Dermis microvascular lymphatic vessel endothelial cell (primary cell): ENCODE measurements at regions not wholly inside any gene's neighbourhood (a gene's known extent, or its start where the extent isn't known, plus 50 kb on each side); places are given as distances from the start of the nearest gene placed in this dataset.

Experiments used
- DNase-seq, 2 donors: peaks; one replicate each; pipeline versions ENCODE4 v3.0.0 to v3.0.0-alpha.2; 2010; ENCODE audit warnings: low read depth in 2 of 2

DNA sequence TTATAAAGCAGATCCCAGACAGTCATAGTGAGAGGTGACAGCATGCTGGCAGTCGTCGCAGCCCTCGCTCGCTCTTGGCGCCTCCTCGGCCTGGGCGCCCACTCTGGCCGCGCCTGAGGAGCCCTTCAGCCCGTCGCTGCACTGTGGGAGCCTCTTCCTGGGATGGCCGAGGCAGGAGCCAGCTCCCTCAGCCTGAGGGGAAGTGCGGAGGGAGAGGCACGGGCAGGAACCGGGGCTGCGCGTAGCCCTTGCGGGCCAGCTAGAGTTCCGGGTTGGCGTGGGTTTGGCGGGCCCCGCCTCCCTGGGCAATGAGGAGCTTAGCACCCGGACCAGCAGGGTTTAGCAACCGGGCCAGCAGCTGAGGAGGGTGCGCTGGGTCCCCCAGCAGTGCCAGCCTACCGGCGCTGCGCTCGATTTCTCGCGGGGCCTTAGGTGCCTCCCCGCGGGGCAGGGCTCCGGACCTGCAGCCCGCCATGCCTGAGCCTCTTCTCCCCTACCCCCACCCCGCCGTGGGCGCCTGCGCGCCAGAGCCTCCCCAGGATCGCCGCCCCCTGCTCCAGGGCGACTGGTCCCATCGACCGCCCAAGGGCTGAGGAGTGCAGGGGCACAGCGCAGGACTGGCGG is 451.2 kb upstream of the DCN start:
- DNase-seq, result no peak

DNA sequence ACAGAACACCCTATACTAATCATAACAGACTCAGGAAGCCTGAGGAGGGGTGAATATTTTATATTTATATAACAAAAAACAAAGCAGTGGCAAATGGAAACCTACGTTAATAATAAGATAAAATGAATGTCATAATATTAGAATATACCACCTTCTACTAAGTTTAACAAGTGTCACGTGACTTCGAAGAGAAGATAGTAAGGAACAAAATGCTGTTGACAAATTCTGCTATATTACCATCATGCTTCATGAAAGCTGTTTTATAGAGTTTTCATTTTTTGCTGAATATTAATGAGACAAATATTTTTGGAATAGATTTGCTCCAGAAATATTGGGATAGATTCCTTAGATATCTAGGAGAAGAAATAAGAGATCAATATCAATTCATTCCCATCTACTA is 450.6 kb upstream of the DCN start:
- no peak for DNase-seq

DNA sequence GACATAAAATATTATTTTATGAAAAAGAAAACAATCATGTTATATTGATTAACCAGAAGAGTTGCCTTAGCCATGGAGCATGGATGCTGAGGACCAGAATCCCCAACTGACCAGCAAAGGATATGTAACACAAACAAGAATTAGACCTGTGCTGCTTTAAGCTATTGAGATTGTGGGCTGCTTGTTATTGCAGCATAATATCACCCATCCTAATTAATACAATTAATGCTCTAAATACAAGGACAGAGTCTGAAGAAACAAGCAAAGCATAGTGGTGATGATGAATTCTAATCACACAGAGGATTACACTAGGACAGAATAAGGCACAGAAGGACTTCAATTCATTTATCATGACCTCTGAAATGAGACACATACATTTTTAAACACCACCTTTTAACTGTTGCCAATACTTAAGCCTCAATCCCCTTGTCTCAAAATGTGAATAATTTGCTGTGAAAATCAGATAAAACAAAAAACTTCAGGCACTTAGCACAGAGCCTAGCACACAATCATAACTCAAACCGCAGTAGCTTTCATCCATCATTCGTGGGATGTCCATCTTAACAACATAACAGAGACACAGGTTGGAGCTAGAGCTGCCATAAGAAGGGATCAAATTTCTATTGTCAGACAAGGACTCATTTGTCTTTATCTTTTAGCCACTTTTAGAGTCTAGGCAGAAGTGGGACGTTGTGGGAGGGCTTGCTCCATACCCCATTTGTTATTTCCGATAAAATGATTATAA is 449.6 kb upstream of the DCN start:
- DNase-seq, result no peak

DNA sequence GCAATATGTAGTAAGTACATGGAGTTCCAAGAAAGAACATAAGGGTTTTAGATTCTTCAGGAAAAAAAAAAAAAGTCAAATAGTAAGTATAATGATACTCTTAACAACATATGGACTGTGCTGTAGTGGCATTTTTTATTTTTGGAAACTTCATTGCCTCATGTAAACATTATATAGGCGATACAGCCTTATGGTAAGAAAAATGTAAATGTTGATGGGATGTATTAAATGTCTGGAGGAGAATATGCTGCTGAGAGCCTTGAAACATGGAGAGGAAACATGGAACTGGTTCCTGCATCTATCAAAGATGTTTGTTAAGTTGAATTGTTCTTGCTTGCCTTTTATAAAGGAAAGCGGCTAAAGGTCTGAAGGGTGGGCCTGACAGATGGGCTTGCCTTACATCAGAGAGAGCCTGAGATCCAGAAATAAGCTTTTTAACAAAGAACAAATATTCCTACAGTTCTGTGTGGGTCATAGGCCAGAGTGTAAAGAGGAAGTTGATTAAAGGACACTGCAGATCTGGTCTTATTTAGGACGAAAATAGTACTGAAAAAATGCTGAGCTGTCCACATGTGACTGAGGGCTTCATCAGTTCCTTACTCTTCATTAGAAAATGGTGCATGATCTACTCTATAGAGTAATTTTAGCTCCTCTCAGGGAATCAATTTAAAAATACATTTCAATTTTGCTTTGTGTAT is 448.1 kb upstream of the DCN start:
- DNase-seq, result no peak

DNA sequence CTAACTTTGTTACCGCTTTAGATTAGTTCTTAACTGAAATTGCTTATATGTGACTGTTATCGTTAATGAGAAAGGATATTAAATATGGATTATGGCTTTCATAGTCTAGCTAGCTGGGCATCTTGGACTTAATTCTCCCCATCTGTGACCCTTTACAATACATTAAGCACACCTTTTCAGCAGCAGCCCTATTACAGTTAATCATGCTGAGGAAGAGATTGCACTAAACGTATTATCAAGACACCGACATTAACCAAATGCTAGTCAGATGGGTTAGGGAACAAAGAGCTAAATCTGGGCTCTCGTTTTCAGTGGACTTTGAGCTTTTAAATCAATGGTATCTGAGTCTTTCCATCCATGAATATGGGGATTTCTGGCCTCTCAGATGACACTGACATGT is 447.5 kb upstream of the DCN start:
- DNase-seq, result no peak

DNA sequence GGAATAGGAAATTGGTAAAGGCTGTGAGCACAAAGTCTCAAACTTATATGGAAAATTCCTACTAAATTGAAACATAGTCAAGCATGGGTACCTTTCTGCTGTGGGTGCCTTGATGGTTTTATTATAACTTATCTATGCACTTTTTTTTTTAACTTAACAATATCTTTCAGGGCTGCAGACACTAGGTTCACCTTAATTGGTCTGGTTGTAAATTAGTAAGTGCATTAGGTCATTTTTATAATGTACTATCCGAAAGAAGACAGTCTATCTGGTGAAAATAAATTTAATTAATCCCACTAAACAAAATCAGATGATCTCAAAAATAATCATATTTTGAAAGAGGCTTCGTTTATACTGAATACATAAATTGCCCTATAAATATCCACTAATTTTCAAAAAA is 446.8 kb upstream of the DCN start:
- DNase-seq, result no peak

DNA sequence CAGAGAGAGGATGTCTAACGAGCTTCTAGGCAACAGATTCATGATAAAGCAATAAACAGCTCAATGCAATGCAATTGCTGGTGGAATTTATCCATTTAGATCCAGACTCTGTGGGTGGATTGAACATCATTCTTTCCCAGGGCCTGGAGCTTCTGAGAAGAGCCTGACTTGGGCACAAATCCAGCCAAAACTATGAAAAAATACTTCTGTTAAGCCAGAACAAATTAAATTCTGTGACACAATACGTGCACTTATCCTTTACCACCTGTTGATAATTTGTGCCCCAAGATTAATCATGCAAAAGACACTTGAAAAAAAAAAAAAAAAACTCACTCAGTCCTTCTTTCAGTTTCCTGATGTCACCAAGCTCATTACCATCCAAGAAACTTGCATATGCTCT is 446.0 kb upstream of the DCN start:
- DNase-seq, result no peak

DNA sequence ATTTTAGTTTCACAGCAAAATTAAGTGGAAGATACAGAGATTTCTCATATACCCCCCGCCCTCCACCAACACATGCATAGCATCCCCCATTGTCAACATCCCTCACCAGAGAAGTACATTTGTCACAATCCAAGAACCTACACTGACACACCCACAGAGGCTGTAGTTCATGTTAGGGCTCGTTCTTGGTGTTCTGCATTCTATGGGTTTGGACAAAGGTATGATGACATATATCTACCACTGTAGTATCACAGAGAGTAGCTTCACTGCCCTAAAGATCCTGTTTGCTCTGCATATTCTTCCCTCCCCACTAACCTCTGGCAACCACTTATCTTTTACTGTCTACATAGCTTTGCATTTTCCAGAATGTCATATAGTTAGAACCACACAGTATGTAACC is 444.6 kb upstream of the DCN start:
- no peak for DNase-seq

DNA sequence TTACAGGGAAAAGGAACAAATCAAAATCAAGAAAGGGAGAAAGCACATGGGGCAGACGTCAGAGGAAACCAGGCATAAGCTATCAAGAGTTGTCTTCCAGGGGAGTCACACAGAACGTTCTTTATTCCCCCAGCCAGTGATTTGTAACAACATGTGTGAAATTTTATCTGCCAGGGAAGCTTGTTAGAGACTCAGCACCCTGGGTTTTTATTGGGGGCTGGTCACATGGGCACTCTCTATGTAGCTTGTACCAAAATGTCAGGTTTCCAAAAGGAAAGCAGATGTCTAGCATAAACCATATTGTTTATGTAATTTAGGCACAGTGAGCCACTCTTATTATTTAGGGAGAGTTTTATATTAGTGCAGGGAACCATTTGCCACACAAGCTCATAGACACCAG is 440.4 kb upstream of the DCN start:
- DNase-seq, result no peak

DNA sequence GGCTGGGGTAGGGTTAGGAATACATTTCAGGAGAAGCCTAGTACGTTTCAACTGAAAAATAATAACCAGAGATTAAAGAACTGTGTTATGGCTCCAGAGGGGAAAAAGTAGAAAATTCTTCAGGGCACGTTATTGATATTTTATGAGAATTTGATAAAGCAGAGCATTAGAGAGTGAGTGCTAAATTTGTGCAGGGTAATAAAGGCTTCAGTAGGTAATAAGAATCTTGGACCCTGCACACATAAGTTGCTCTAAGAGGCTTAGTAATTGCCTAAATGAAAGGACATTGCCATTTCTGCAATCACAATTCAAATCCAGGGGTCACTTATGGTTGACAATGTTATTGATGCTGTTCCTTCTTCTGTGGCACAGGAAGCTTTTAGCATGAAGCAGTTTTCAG is 439.4 kb upstream of the DCN start:
- peak; percentile 7 to 17 for DNase-seq

DNA sequence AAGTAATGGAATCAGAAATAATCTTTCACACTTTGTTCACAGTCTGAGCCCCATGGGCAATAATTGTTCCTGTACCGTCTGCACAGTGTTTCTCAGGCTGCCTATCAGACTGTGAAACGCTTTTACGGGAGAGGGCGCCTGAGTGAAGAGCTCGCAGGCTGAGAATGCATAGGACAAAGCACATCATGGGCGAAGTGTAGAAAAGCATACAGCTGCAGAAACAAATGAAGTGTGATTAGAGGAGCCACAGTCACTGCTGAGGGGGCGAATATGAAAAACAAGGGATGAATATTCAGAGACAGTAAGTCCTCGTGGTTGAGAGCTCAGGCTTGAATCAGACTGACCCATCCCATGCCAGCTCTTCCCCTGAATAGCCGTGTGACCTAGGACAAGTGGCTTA is 438.4 kb upstream of the DCN start:
- DNase-seq, result no peak

DNA sequence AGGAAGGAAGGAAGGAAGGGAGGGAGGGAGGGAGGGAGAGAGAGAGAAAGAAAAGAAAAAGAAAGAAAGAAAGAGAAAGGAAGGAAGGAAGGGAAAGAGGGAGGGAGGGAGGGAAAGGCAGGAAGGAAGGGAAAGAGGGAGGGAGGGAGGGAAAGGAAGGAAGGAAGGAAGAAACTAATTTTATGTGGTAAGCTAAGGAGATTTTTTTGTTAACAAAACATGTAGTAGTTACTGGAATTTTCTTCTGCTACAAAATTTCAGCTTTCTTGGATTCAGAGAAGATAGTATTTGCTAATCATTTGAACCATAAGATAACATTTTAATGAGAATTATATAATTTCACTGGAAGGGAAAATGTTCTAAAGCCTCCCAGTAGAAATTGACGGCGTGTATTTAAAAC is 437.8 kb upstream of the DCN start:
- DNase-seq, result no peak

DNA sequence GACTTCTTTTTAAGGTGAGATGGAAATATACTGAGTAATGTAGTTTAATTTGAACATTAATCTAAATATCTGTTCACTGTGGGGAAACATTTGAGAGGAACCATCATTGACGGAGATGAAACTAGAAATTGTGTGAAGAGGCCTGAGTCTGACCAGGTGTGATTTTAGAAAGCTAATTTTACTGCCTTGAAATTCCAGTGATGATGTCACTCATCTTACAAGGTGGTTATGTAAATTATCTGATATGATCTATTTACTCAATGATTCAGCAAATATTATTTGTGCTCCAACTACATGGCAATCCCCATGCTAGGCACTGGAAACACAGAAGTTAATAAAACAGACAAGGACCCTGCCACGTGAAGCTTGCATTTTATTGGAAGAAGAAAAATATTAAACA is 435.7 kb upstream of the DCN start:
- no peak for DNase-seq

DNA sequence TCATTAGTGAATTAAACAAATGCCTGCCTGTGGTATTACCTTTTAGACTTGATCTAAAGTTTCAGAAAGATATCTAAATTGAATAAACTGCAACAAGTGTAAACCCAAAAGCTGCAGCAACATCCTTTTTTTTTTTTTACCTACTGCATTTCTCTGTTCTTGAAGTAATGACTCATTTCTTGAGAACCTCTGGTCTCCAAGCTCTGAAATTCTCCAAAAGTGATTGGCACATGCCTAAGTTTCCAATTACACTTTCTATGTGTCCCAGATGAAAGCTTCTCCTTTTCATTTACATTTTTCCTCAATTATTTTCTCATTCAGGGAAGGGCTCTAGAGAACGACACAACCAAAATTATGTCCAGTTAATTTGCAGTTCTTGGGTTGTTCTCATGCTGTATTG is 435.2 kb upstream of the DCN start:
- no peak for DNase-seq

DNA sequence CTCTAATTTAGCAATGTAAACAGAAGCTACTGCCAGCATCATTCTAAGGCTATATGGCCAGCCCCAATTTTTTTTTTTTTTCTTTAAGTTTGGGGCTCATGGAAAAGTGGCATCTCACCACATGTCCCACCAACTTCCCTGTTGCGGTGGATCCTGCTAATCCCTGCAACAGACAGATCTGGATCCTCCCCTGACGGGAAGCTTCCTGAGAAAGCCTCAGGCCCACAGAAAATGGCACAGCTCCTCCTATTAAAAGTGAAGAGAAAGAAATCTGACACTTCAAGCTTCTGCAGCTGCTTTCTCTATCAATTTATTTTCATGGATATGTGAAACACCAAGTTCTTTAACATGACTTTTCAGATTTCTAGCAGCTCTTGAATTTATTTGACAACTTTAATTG is 433.8 kb upstream of the DCN start:
- no peak for DNase-seq

DNA sequence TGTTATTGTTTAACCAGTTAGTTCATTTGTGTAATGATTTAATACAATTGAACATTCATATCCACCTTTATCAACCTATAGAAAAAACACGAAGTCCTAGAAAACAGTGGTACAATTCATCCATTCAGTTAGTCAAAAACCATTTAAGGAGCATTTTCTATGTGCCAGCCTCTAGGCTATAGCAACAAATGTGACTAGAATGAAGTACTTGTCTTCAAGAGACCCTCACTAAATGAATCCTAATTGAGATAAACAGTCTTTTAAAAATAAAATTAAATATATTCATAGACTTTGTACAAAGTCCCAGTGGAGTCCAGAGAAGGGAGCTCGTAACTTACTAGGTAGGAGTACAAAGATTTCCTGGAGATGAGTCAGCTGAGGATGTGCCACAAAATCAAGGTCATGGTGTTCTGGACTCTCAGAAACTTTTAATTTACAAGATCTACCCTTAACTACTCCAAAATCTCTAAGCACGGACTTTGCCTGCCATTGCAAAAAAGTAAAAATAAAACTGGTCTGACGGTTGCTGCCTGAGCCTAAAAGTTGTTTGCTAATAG is 430.7 kb upstream of the DCN start:
- no peak for DNase-seq

DNA sequence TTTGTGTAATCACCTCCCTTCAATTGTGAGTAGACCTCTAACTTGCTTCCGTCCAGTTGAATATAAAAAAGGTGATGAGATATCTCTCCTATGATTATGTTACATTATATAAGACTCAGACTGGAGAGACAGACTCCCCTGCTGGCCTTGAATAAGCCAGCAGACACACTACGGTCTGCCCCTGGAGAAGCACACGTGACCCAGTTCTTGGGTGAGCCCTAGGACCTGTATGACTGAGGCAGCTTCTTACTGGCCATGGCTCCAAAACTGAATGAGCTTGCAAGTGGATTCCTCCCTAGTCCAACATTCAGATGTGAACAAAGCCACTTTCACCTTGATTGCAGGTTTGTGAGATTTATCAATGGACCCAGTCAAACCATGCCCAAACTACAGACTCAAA is 427.9 kb upstream of the DCN start:
- DNase-seq, result no peak

DNA sequence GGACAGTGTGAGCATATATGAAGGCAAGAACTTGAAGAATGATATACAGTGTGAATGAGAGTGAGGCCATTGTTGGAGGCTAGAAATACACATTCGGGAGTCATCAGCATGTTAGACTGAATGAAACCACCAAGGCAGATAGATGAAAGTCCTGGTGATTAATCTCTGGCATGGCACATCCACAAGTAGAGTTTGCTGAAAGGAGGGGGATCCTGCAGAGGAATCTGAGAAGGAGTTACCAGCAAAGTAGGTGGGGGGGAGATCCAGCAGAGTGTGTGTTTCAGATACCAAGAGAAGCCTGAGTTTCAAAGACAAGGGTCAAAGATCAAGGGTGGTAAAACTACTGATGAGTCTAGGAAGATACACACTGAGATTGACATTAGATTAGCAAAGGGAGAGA is 426.7 kb upstream of the DCN start:
- DNase-seq, result no peak

DNA sequence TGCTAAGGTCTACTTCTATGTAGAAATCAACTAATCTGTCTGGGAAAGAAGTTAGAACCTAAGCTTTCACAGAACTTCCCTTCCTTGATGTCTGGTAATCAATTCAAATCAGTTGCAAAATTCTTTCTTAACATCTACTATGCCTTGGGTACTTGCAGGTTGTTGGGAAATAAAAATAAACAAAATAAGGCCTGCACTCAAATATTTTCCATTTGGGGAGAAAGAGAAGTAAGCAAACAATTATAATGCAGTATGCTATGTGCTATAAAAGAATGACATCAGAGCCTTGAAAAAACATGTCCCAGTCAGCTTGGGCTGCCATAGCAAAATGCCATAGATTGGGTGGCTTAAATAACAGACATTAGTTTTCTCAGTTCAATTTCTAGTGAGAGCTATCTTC is 425.9 kb upstream of the DCN start:
- DNase-seq, result no peak

DNA sequence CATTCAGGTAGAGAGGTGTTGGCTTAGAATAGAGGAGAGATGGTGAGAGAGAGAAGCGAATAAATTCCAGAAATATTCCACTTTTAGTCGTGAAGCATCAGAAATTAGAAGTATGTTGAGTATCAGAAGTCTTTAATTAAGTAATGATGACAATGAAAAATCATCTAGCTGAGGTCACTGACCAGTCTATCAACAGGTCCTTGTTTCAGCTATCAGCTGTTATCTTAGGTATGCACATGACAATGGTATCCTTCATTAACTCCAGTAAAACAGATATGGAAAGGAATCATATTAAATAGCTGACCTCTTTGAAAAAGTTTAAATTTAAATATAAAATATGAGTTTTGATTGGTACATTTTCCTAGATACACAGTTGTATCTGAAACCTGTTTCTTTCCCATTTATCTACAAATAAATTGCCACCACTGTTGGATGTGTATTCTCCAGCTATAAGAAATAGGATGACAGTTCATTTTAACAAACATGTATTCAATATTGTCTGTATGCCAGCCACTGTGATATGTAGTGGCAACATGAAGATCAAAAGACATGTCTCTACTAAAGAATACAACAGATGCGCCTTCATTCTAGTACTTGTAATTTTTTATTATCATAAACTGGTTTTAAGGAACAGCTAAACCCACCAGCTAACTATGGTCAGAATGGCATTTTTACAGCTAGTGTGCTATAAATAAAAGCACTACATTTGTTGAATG is 424.2 kb upstream of the DCN start:
- DNase-seq, result no peak

DNA sequence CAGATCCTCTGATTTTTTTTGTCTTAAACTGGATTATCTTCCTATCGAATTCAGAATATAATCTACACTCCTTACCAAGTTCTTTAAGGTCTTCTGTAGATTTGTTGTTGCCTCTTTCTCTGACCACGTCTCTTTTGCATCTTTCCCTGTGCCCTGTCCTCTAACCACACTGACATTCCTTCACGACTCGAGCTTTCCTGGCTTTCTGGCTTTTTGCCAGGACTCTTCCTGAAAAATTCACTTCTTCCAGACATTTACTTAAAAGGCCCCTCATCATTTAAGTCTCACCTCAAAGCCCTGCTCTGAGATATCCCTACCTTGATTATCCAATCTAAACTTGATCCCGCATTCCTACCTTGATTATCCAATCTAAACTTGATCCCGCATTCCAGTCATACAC is 422.3 kb upstream of the DCN start:
- DNase-seq, result no peak

DNA sequence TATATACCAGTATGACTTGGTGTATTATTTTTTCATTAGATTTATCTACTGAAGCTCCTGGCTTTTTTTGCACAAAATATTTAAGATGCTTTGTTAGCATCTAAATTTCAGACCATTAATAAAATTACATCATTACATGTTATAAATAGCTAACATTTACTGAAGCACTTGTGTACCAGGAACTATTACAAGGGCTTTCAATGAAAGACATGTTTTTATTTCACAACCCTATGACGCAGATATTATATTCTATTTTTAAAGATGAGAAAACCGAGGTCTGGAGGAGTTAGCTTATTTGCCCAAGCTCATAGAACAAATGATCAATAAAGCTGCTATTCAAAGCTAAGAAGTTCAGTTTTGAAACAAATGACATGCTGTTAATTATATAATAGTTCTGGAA is 420.4 kb upstream of the DCN start:
- DNase-seq, result no peak
